ENCODE measurements at regions not wholly inside any gene's neighbourhood (a gene's known extent, or its start where the extent isn't known, plus 50 kb on each side); places are given as distances from the start of the nearest gene placed in this dataset.
A peak's percentile ranks its signal among the peaks of the same experiment; 100 is the strongest.
"Not testable (repeated sequence)": the region's sequence is repeated elsewhere in the genome, so short reads cannot be mapped to it uniquely, and the experiment has no call there.

GRCh38 chr1:184827600-184828368, 73.1 kb upstream of the EDEM3 start:
- in situ Hi-C loops (cut with MboI; ENCODE audit: low sequenced_read_pairs): no loop called here
- DNase-seq (ENCODE audit: low spot score in 2 of 2): no peak
- no peaks in the 10 kb centered on the region for H3K9me3 ChIP-seq
- no peaks in the 10 kb centered on the region for H3K4me1 ChIP-seq
- H3K36me3 ChIP-seq (replicated peaks): no peaks in the 10 kb centered on the region
- no peak overlapping the region for H3K4me3 ChIP-seq
- H3K27me3 ChIP-seq (ENCODE audit: low read depth): no peaks in the 10 kb centered on the region

GRCh38 chr1:184826001-184826400, 71.3 kb upstream of the EDEM3 start:
- Histone ChIP-seq H3K27me3 (ENCODE audit: low read depth) (no peaks in the 10 kb centered on the region), H3K4me3 (no peak overlapping the region), H3K9me3 (no peaks in the 10 kb centered on the region; the same call in 1 of the 2 replicates), H3K36me3 (replicated peaks) (no peaks in the 10 kb centered on the region; the same call in 1 of the 2 replicates), H3K4me1 (no peaks in the 10 kb centered on the region)
- in situ Hi-C loops (cut with MboI; ENCODE audit: low sequenced_read_pairs): no loop called here
- no peak for DNase-seq (ENCODE audit: low spot score in 2 of 2)

- no peak overlapping the region for H3K4me3 ChIP-seq
- no peaks in the 10 kb centered on the region; the same call in 1 of the 2 replicates for H3K36me3 ChIP-seq (replicated peaks)
- no peaks in the 10 kb centered on the region; the same call in 1 of the 2 replicates for H3K9me3 ChIP-seq
- DNase-seq (ENCODE audit: low spot score in 2 of 2): no peak
- no peaks in the 10 kb centered on the region for H3K27me3 ChIP-seq (ENCODE audit: low read depth)
- in situ Hi-C loops (cut with MboI; ENCODE audit: low sequenced_read_pairs): no loop called here
- H3K4me1 ChIP-seq: no peaks in the 10 kb centered on the region
These were observed 70.9 kb upstream of the EDEM3 start for GRCh38 chr1:184825571-184825970.

- no peak overlapping the region for H3K4me3 ChIP-seq
- H3K27me3 ChIP-seq (ENCODE audit: low read depth): no peaks in the 10 kb centered on the region
- H3K4me1 ChIP-seq: no peaks in the 10 kb centered on the region
- in situ Hi-C loops (cut with MboI; ENCODE audit: low sequenced_read_pairs): no loop called here
- H3K9me3 ChIP-seq: no peaks in the 10 kb centered on the region; the same call in 1 of the 2 replicates
- DNase-seq (ENCODE audit: low spot score in 2 of 2): no peak
- H3K36me3 ChIP-seq (replicated peaks): no peaks in the 10 kb centered on the region; the same call in 1 of the 2 replicates
These were observed 70.1 kb upstream of the EDEM3 start for GRCh38 chr1:184824691-184825323.

- in situ Hi-C loops (cut with MboI; ENCODE audit: low sequenced_read_pairs): no loop called here
These were observed 68.4 kb upstream of the EDEM3 start for GRCh38 chr1:184823080-184823479.

GRCh38 chr1:184822267-184822666, 67.6 kb upstream of the EDEM3 start:
- Histone ChIP-seq H3K27me3 (ENCODE audit: low read depth) (no peaks in the 10 kb centered on the region), H3K4me3 (no peak overlapping the region), H3K36me3 (replicated peaks) (no peaks in the 10 kb centered on the region; the same call in 1 of the 2 replicates), H3K9me3 (no peaks in the 10 kb centered on the region; the same call in 1 of the 2 replicates), H3K4me1 (no peaks in the 10 kb centered on the region)
- in situ Hi-C loops (cut with MboI; ENCODE audit: low sequenced_read_pairs): no loop called here
- DNase-seq (ENCODE audit: low spot score in 2 of 2): no peak

More at GRCh38 chr1:184823080-184823479, 68.4 kb upstream of the EDEM3 start:
- Histone ChIP-seq H3K27me3 (ENCODE audit: low read depth) (no peaks in the 10 kb centered on the region), H3K36me3 (replicated peaks) (no peaks in the 10 kb centered on the region; the same call in 1 of the 2 replicates), H3K4me1 (no peaks in the 10 kb centered on the region), H3K4me3 (no peak overlapping the region), H3K9me3 (no peaks in the 10 kb centered on the region; the same call in 1 of the 2 replicates)
- peak; percentile 55 to 67 for DNase-seq (ENCODE audit: low spot score in 2 of 2)

- Histone ChIP-seq H3K36me3 (replicated peaks) (no peaks in the 10 kb centered on the region; the same call in 1 of the 2 replicates), H3K4me3 (no peak overlapping the region), H3K4me1 (no peaks in the 10 kb centered on the region), H3K27me3 (ENCODE audit: low read depth) (no peaks in the 10 kb centered on the region), H3K9me3 (no peaks in the 10 kb centered on the region; the same call in 1 of the 2 replicates)
- no peak for DNase-seq (ENCODE audit: low spot score in 2 of 2)
- in situ Hi-C loops (cut with MboI; ENCODE audit: low sequenced_read_pairs): no loop called here
These were observed 67.0 kb upstream of the EDEM3 start for GRCh38 chr1:184821658-184822057.

GRCh38 chr1:184820956-184821355, 66.3 kb upstream of the EDEM3 start:
- H3K9me3 ChIP-seq: no peaks in the 10 kb centered on the region; the same call in 1 of the 2 replicates
- H3K4me3 ChIP-seq: no peak overlapping the region
- in situ Hi-C loops (cut with MboI; ENCODE audit: low sequenced_read_pairs): no loop called here
- no peaks in the 10 kb centered on the region for H3K27me3 ChIP-seq (ENCODE audit: low read depth)
- DNase-seq (ENCODE audit: low spot score in 2 of 2): no peak
- H3K36me3 ChIP-seq (replicated peaks): no peaks in the 10 kb centered on the region; the same call in 1 of the 2 replicates
- no peaks in the 10 kb centered on the region for H3K4me1 ChIP-seq

- Histone ChIP-seq H3K4me3 (no peak overlapping the region), H3K9me3 (no peaks in the 10 kb centered on the region; the same call in 1 of the 2 replicates), H3K27me3 (ENCODE audit: low read depth) (no peaks in the 10 kb centered on the region), H3K36me3 (replicated peaks) (no peaks in the 10 kb centered on the region; the same call in 1 of the 2 replicates), H3K4me1 (no peaks in the 10 kb centered on the region)
- DNase-seq (ENCODE audit: low spot score in 2 of 2): no peak
- in situ Hi-C loops (cut with MboI; ENCODE audit: low sequenced_read_pairs): no loop called here
These were observed 65.6 kb upstream of the EDEM3 start for GRCh38 chr1:184820218-184820750.

- H3K27me3 ChIP-seq (ENCODE audit: low read depth): no peaks in the 10 kb centered on the region
- no peaks in the 10 kb centered on the region for H3K4me1 ChIP-seq
- in situ Hi-C loops (cut with MboI; ENCODE audit: low sequenced_read_pairs): no loop called here
- no peaks in the 10 kb centered on the region; the same call in 1 of the 2 replicates for H3K36me3 ChIP-seq (replicated peaks)
- H3K4me3 ChIP-seq: no peak overlapping the region
- DNase-seq (ENCODE audit: low spot score in 2 of 2): no peak
- peaks cover 4% of the 10 kb centered on the region; the same call in 1 of the 2 replicates for H3K9me3 ChIP-seq
These were observed 64.0 kb upstream of the EDEM3 start for GRCh38 chr1:184818646-184819045.

GRCh38 chr1:184817003-184817402, 62.3 kb upstream of the EDEM3 start:
- H3K4me3 ChIP-seq; H3K27me3 ChIP-seq (ENCODE audit: low read depth); in situ Hi-C loops (cut with MboI; ENCODE audit: low sequenced_read_pairs); H3K36me3 ChIP-seq (replicated peaks); DNase-seq (ENCODE audit: low spot score in 2 of 2); H3K9me3 ChIP-seq; H3K4me1 ChIP-seq: not testable (repeated sequence)

- H3K9me3 ChIP-seq: peaks cover 5% of the 10 kb centered on the region; the same call in 1 of the 2 replicates
- no peaks in the 10 kb centered on the region for H3K27me3 ChIP-seq (ENCODE audit: low read depth)
- no peaks in the 10 kb centered on the region for H3K4me1 ChIP-seq
- no peak for DNase-seq (ENCODE audit: low spot score in 2 of 2)
- H3K4me3 ChIP-seq: no peak overlapping the region
- in situ Hi-C loops (cut with MboI; ENCODE audit: low sequenced_read_pairs): no loop called here
- no peaks in the 10 kb centered on the region for H3K36me3 ChIP-seq (replicated peaks)
These were observed 59.0 kb upstream of the EDEM3 start for GRCh38 chr1:184813528-184814089.

- Histone ChIP-seq H3K4me1 (no peaks in the 10 kb centered on the region), H3K27me3 (ENCODE audit: low read depth) (no peaks in the 10 kb centered on the region), H3K9me3 (peaks cover 5% of the 10 kb centered on the region; the same call in 1 of the 2 replicates), H3K4me3 (no peak overlapping the region), H3K36me3 (replicated peaks) (no peaks in the 10 kb centered on the region)
- no peak for DNase-seq (ENCODE audit: low spot score in 2 of 2)
- in situ Hi-C loops (cut with MboI; ENCODE audit: low sequenced_read_pairs): no loop called here
These were observed 56.9 kb upstream of the EDEM3 start for GRCh38 chr1:184811439-184812111.

Measured in HAP-1 (cell line).